HepG2 (cell line): ENCODE measurements at regions not wholly inside any gene's neighbourhood (a gene's known extent, or its start where the extent isn't known, plus 50 kb on each side); places are given as distances from the start of the nearest gene placed in this dataset.

Source experiments
- ATAC-seq: fragments of 200-7000 bp; cut with Tn5 transposase; 3 replicates; pipeline ENCODE4 v1.9.1; 2020; ENCODE audit warnings: mild to moderate bottlenecking, moderate library complexity
- BruUV-seq: library from RNA; stranded (reverse); fragments of 400-500 nt; replicated peaks from 2 replicates; lab custom pipeline; 2021; lab: Mats Ljungman, UMichigan
- CTCF ChIA-PET: fragments of 300-600 bp; formaldehyde crosslinking; extraction: SDS; loops from one replicate; lab custom pipeline; 2021; ENCODE audit warnings: low total read pairs, inconsistent platforms, low intra/inter-chr PET ratio; lab: Yijun Ruan, JAX
- POLR2A ChIA-PET: fragments of 350-600 bp; sonication (Branson Sonifier 250); formaldehyde crosslinking; loops from one replicate; lab custom pipeline; 2020; ENCODE audit warnings: antibody characterized with exemption, inconsistent platforms; lab: Yijun Ruan, JAX
- DNase-seq: peaks from one replicate; pipeline ENCODE4 v3.0.0-alpha.2; 2015; ENCODE audit warnings: low spot score
- FAIRE-seq: peaks from 3 replicates; lab custom pipeline; 2011; peaks lifted over from hg19 to GRCh38; lab: Jason Lieb, UNC
- H2AFZ ChIP-seq: one replicate; pipeline ENCODE4 v1.6.1; 2011; ENCODE audit warnings: low read length, inconsistent platforms
- H3K27ac ChIP-seq: fragments of 300-600 bp; 3 replicates; pipeline ENCODE4 v1.8.0; 2011; ENCODE audit warnings: mixed run types, mild to moderate bottlenecking, mixed read lengths, low read length, inconsistent platforms; ENCODE audit not compliant: insufficient read depth; ENCODE audit errors: extremely low read length
- H3K27me3 ChIP-seq, 2 experiments: fragments of 200-600 bp in 1 of 2; 2 replicates in 1 of 2; 3 replicates in 1 of 2; pipeline versions ENCODE4 v1.6.0 to v1.8.0; 2011; ENCODE audit warnings: low read length in 2 of 2, mild to moderate bottlenecking in 2 of 2, moderate library complexity in 2 of 2, inconsistent platforms in 1 of 2; ENCODE audit not compliant: insufficient read depth in 2 of 2, control insufficient read depth in 1 of 2
- H3K36me3 ChIP-seq, 2 experiments: fragments of 200-600 bp in 1 of 2; replicated peaks in 1 of 2; 2 replicates in 1 of 2; 3 replicates in 1 of 2; pipeline versions ENCODE4 v1.5.1 to v1.8.0; 2011; ENCODE audit warnings: low read length in 2 of 2, inconsistent platforms in 1 of 2; ENCODE audit not compliant: insufficient read depth in 2 of 2, control insufficient read depth in 1 of 2
- H3K4me1 ChIP-seq: 2 replicates; pipeline ENCODE4 v1.5.1; 2012; ENCODE audit warnings: low read length, inconsistent platforms; ENCODE audit not compliant: insufficient read depth
- H3K4me2 ChIP-seq: 2 replicates; pipeline ENCODE4 v1.6.0; 2011; ENCODE audit warnings: low read depth, low read length, inconsistent platforms
- H3K4me3 ChIP-seq, 3 experiments: fragments of 200-600 bp in 1 of 3; sonication (generic), shearing (Covaris generic) in 1 of 3; replicated peaks in 1 of 3; 2 replicates each; pipeline ENCODE4 v1.5.1; 2011 to 2016; ENCODE audit warnings: low read length in 3 of 3, inconsistent platforms in 2 of 3, low read depth in 2 of 3, mild to moderate bottlenecking in 2 of 3, control low read depth in 1 of 3, mixed read lengths in 1 of 3; ENCODE audit not compliant: insufficient read depth in 1 of 3
- H3K79me2 ChIP-seq: one replicate; pipeline ENCODE4 v1.6.1; 2011; ENCODE audit warnings: low read length, inconsistent platforms; ENCODE audit not compliant: insufficient read depth
- H3K9ac ChIP-seq: 2 replicates; pipeline ENCODE4 v1.6.0; 2011; ENCODE audit warnings: mild to moderate bottlenecking, low read depth, low read length, inconsistent platforms; ENCODE audit not compliant: insufficient read depth
- H3K9me3 ChIP-seq: 2 replicates; pipeline ENCODE4 v1.5.1; 2012; ENCODE audit warnings: mild to moderate bottlenecking, low read length
- H4K20me1 ChIP-seq: 2 replicates; pipeline ENCODE4 v1.6.0; 2011; ENCODE audit warnings: inconsistent platforms, mild to moderate bottlenecking, low read length, moderate library complexity; ENCODE audit not compliant: insufficient read depth
- FOXO1 ChIP-seq: sonication (generic); formaldehyde crosslinking; IDR thresholded peaks from 2 replicates; pipeline ENCODE4 v1.4.0; 2020; ENCODE audit warnings: missing genetic modification reagents
- LCORL ChIP-seq, 2 experiments: fragments of 450-650 bp in 1 of 2; sonication (generic) in 1 of 2; formaldehyde crosslinking in 1 of 2; IDR thresholded peaks; 2 replicates each; pipeline versions ENCODE4 v1.5.0 to v1.6.1; 2017 to 2020; ENCODE audit warnings: antibody characterized with exemption in 1 of 2, missing genetic modification reagents in 1 of 2
- RBM22 ChIP-seq: fragments of 200-400 bp; formaldehyde crosslinking; optimal IDR thresholded peaks from 2 replicates; pipeline ENCODE3; 2017; ENCODE audit warnings: mild to moderate bottlenecking, low read length, moderate library complexity
- RORA ChIP-seq: sonication (generic); formaldehyde crosslinking; IDR thresholded peaks from 2 replicates; pipeline ENCODE4 v1.5.0; 2020; ENCODE audit warnings: mild to moderate bottlenecking, missing genetic modification reagents, moderate library complexity
- SALL2 ChIP-seq: sonication (generic); formaldehyde crosslinking; IDR thresholded peaks from 2 replicates; pipeline ENCODE4 v1.8.1; 2023; ENCODE audit warnings: mild to moderate bottlenecking, missing genetic modification reagents, inconsistent platforms
- XBP1 ChIP-seq: sonication (generic); formaldehyde crosslinking; IDR thresholded peaks from 2 replicates; pipeline ENCODE4 v1.5.0; 2020; ENCODE audit warnings: missing genetic modification reagents
- ZNF609 ChIP-seq: sonication (generic); formaldehyde crosslinking; IDR thresholded peaks from 2 replicates; pipeline ENCODE4 v1.4.0; 2020; ENCODE audit warnings: mild to moderate bottlenecking, missing genetic modification reagents, borderline replicate concordance
- ZSCAN21 ChIP-seq: sonication (generic); formaldehyde crosslinking; IDR thresholded peaks from 2 replicates; pipeline ENCODE4 v1.8.0; 2022; ENCODE audit warnings: mild to moderate bottlenecking, missing genetic modification reagents, moderate library complexity, borderline replicate concordance
- WGBS: methylation state at CpG from one replicate; pipeline ENCODE4 v1.1.6; 2017; ENCODE audit warnings: low lambda C conversion rate; 5-methylcytosine and 5-hydroxymethylcytosine counted together
- in situ Hi-C: cut with HindIII; loops from 2 replicates; pipeline ENCODE4 v1.10.0; 2017; ENCODE audit warnings: low pct_unique_long_range_greater_than_20kb; ENCODE audit not compliant: extremely low pct_ligation_motif_present
- intact Hi-C: fragments of 100-400 bp; cut with micrococcal nuclease; formaldehyde crosslinking; loops from one replicate; pipeline ENCODE4 v1.10.0; 2022; ENCODE audit not compliant: unreplicated experiment

- no TSS peak for BruUV-seq
- no peaks in the 10 kb centered on the region for H3K79me2 ChIP-seq
- no peak overlapping the region for H3K27ac ChIP-seq
- in situ Hi-C loops, result no loop called here
- no peaks in the 10 kb centered on the region for H3K27me3 ChIP-seq
- intact Hi-C loops, result no loop called here
- no peak for TF ChIP-seq SALL2 (CRISPR knock-in tag)
- TF ChIP-seq XBP1, result no peak
- TF ChIP-seq RORA (CRISPR knock-in tag), result no peak
- peak; percentile 69; the same call in 1 of the 2 replicates for TF ChIP-seq LCORL (IDR thresholded peaks at IDR 0.05)
- TF ChIP-seq LCORL (CRISPR knock-in tag; IDR thresholded peaks at IDR 0.05), result no peak
- TF ChIP-seq ZNF609 (CRISPR knock-in tag), result no peak
- no peak for TF ChIP-seq FOXO1 (CRISPR knock-in tag)
- no peak for TF ChIP-seq RBM22
- TF ChIP-seq ZSCAN21 (CRISPR knock-in tag), result no peak
- H3K4me2 ChIP-seq, result no peak overlapping the region
- no peaks in the 10 kb centered on the region for H4K20me1 ChIP-seq
- no peak for ATAC-seq
- DNase-seq, result no peak
- H3K4me3 ChIP-seq, result no peak overlapping the region
- H3K9me3 ChIP-seq, result peaks cover 46% of the 10 kb centered on the region
- FAIRE-seq, result no peak
- CTCF ChIA-PET, result no interaction called here
- POLR2A ChIA-PET, result no interaction called here
- no peaks in the 10 kb centered on the region for H3K4me1 ChIP-seq
- H2AFZ ChIP-seq, result no peak overlapping the region
- H3K36me3 ChIP-seq, result no peaks in the 10 kb centered on the region
- WGBS, result 10% methylated on average over 2 of the region's 2 CpGs
- H3K9ac ChIP-seq, result no peak overlapping the region
These were observed 354.7 kb upstream of the KHDRBS2 start for GRCh38 chr6:62640749-62641148.
